ENCODE measurements at regions not wholly inside any gene's neighbourhood (a gene's known extent, or its start where the extent isn't known, plus 50 kb on each side); places are given as distances from the start of the nearest gene placed in this dataset.

- FAIRE-seq (no peak), DNase-seq (ENCODE audit: low spot score in 2 of 2) (no peak)
These were observed 215.5 kb downstream of the IRX1 start for GRCh38 chr5:3811116-3811515.

- DNase-seq (ENCODE audit: low spot score in 2 of 2): no peak
- FAIRE-seq: no peak
These were observed 223.0 kb downstream of the IRX1 start for GRCh38 chr5:3818624-3819023.

GRCh38 chr5:3825531-3826451, 230.2 kb downstream of the IRX1 start:
- FAIRE-seq (no peak), DNase-seq (ENCODE audit: low spot score in 2 of 2) (no peak)

- no peak for FAIRE-seq
These were observed 232.0 kb downstream of the IRX1 start for GRCh38 chr5:3827624-3828023.

GRCh38 chr5:3828761-3829160, 233.1 kb downstream of the IRX1 start:
- DNase-seq (ENCODE audit: low spot score in 2 of 2): no peak
- no peak for FAIRE-seq

More at GRCh38 chr5:3827624-3828023, 232.0 kb downstream of the IRX1 start:
- no peak for DNase-seq (ENCODE audit: low spot score in 2 of 2)

- FAIRE-seq (no peak), DNase-seq (ENCODE audit: low spot score in 2 of 2) (no peak)
These were observed 237.9 kb downstream of the IRX1 start for GRCh38 chr5:3833566-3833965.

- no peak for DNase-seq (ENCODE audit: low spot score in 2 of 2)
- no peak for FAIRE-seq
These were observed 240.2 kb downstream of the IRX1 start for GRCh38 chr5:3835811-3836210.

GRCh38 chr5:3836528-3836927, 240.9 kb downstream of the IRX1 start:
- DNase-seq (ENCODE audit: low spot score in 2 of 2) (no peak), FAIRE-seq (no peak)

- FAIRE-seq (no peak), DNase-seq (ENCODE audit: low spot score in 2 of 2) (no peak)
These were observed 241.9 kb downstream of the IRX1 start for GRCh38 chr5:3837506-3837905.

- DNase-seq (ENCODE audit: low spot score in 2 of 2) (no peak), FAIRE-seq (no peak)
These were observed 243.5 kb downstream of the IRX1 start for GRCh38 chr5:3839151-3839550.

GRCh38 chr5:3842591-3842990, 247.0 kb downstream of the IRX1 start:
- FAIRE-seq: no peak
- no peak for DNase-seq (ENCODE audit: low spot score in 2 of 2)

GRCh38 chr5:3843706-3844105, 248.1 kb downstream of the IRX1 start:
- DNase-seq (ENCODE audit: low spot score in 2 of 2): no peak
- FAIRE-seq: no peak

- FAIRE-seq (no peak), DNase-seq (ENCODE audit: low spot score in 2 of 2) (no peak)
These were observed 248.6 kb downstream of the IRX1 start for GRCh38 chr5:3844266-3844665.

- FAIRE-seq (no peak), DNase-seq (ENCODE audit: low spot score in 2 of 2) (no peak)
These were observed 249.6 kb downstream of the IRX1 start for GRCh38 chr5:3845230-3845629.

GRCh38 chr5:3852161-3852916, 256.7 kb downstream of the IRX1 start:
- FAIRE-seq (no peak), DNase-seq (ENCODE audit: low spot score in 2 of 2) (no peak)

GRCh38 chr5:3853362-3853761, 257.7 kb downstream of the IRX1 start:
- DNase-seq (ENCODE audit: low spot score in 2 of 2): no peak
- no peak for FAIRE-seq

- FAIRE-seq: no peak
- DNase-seq (ENCODE audit: low spot score in 2 of 2): no peak
These were observed 258.7 kb downstream of the IRX1 start for GRCh38 chr5:3854188-3854821.

- FAIRE-seq (no peak), DNase-seq (ENCODE audit: low spot score in 2 of 2) (no peak)
These were observed 260.4 kb downstream of the IRX1 start for GRCh38 chr5:3856036-3856435.

GRCh38 chr5:3858524-3858923, 262.9 kb downstream of the IRX1 start:
- no peak for DNase-seq (ENCODE audit: low spot score in 2 of 2)
- no peak for FAIRE-seq

GRCh38 chr5:3862906-3863305, 267.3 kb downstream of the IRX1 start:
- DNase-seq (ENCODE audit: low spot score in 2 of 2) (no peak), FAIRE-seq (no peak)

- FAIRE-seq (no peak), DNase-seq (ENCODE audit: low spot score in 2 of 2) (no peak)
These were observed 279.5 kb downstream of the IRX1 start for GRCh38 chr5:3875144-3875543.

Data from frontal cortex (tissue), 3 donors.